HG02973 (cell line): ENCODE measurements at regions not wholly inside any gene's neighbourhood (a gene's known extent, or its start where the extent isn't known, plus 50 kb on each side); places are given as distances from the start of the nearest gene placed in this dataset.
"Not testable (repeated sequence)": the region's sequence is repeated elsewhere in the genome, so short reads cannot be mapped to it uniquely, and the experiment has no call there.

ENCODE experiments used
- ATAC-seq: cut with Tn5 transposase; IDR thresholded peaks from one replicate; pipeline ENCODE4 v1.9.1; 2021; ENCODE audit warnings: moderate library complexity; ENCODE audit not compliant: unreplicated experiment

DNA sequence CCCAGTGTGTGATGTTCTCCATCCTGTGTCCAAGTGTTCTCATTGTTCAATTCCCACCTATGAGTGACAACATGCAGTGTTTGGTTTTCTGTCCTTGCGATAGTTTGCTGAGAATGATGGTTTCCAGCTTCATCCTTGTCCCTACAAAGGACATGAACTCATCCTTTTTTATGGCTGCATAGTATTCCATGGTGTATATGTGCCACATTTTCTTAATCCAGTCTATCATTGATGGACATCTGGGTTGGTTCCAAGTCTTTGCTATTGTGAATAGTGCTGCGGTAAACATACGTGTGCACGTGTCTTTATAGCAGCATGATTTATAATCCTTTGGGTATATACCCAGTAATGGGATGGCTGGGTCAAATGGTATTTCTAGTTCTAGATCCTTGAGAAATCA lies 134.3 kb downstream of the CCDC71L start:
- not testable (repeated sequence) for ATAC-seq

DNA sequence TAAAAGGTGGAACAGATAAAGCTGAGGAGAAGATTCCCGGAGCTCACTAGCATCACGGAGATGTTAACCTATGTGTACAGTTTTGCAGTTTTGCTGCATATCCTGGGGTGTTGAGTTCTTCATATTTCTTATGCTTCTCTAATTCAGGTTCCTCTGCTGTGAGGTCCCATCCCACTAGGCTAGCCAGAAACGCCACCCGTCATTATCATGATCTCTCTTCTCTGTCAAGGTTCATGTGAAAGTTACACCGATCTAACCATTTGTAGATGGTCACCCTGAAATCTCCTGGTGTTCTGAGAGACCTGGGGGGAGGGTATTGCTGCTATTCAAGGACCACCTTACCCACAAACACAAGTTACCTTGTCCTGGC lies 136.3 kb downstream of the CCDC71L start:
- ATAC-seq, result no peak

- ATAC-seq, result no peak
These were observed 137.5 kb downstream of the CCDC71L start for GRCh38 chr7:106523482-106523881.

DNA sequence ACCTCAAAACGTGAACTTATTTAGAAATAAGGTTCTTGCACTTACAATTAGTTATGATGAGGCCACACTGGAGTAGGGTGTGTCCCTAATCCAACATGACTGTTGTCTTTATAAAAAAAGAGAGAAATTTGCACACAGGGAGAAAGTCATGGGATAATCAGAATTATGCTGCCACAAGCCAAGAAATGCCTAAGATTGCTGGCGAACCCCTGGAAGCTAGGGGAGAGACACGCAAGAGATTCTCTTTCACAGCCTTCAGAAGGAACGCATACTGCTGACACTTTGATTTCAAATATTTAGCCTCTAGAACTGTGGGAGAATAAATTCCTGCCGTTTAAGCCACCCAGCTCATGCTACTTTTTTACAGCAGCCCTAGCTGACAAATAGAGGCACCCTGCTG lies 138.3 kb downstream of the CCDC71L start:
- ATAC-seq, result no peak

DNA sequence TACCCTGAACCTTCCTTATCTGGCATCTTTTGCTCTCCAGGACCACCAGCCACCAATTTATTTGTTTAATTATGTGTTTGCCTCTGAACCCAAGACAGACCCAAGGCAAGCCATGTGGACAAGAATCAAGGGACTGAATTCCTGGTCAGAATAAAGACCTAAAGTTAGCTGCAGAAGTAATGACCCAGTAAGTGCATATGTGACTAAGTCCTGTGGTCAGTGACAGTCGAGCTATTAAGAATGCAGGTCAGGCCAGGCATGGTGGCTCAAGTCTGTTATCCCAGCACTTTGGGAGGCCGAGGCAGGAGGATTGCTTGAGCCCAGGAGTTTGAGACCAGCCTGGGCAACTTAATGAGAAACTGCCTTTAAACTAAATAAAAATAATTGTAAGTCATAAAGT lies 139.4 kb downstream of the CCDC71L start:
- ATAC-seq, result no peak

DNA sequence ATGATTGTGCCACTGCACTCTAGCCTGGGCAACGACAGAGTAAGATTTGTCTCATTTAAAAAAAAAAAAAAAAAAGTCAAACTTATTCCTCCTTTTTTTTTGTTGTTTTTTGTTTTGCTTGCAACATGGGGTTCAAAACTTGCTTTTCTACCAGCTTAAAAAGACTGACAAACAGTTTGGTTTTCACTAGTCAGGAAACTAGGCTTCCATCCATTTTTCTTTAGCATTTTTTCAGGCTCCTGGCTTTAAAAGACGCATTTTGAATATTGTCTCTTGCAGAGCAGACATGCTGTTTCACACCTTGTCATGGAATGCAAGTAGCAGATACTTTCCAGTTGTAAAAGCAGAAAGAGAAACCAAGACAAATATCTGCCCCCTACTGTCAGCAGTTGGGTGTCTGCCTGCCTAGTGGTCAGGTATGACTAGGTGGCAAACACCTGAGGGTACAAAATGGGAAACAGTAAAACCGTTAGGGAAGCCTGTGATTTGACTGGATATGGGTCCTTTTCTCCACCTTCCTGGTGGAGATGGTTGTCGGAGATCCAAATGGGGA lies 139.9 kb downstream of the CCDC71L start:
- ATAC-seq, result no peak

DNA sequence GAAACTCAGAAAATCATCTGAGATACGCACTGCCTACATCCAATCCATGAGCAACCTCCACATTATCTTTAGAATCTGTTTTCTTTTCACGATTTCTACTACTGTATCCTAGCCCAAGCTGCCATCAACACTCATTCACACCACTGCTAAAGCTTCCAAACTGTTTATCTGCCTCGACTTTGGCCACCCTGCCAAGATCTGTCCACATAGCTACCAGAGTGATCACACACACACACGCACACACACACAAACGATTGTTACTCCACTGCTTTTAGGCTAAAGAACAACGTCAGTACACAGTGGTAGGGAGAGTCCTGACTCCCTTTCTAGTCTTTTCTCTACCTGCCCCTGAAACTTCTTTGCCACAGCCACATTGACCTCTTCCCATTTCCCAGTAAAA lies 142.0 kb downstream of the CCDC71L start:
- ATAC-seq, result no peak

DNA sequence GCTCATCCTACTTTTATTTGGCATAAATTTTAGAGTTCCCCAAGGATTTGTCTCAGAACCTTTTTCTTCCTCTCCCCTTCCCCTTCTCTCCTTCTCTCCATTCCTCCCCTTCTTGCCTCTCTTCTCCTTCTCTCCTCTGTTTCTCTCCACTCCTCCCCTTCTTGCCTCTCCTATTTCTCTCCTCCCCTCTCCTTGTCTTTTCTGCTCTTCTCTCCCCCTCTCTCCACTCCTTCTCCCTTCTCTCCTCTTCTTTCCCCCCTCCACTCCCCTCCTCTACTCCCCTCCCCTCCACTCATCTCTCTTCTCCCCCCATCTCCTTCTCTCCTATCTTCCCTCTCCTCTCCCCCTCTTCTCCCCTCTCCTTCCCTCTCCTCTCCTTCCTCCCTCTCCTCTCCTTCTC lies 142.7 kb downstream of the CCDC71L start:
- no peak for ATAC-seq

DNA sequence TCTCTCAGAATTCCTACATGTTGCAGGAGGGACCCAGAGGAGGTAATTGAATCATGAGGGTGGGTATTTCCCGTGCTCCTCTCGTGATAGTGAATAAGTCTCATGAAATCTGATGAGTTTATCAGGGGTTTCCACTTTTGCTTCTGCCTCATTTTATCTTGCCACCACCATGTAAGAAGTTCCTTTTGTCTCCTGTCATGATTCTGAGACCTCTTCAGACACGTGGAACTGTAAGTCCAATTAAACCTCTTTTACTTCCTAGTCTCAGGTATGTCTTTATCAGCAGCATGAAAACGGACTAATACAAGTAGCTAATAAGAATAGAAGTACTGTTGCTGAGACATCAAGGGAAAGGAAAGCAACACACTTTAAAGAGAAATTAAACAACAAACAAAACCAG lies 143.4 kb downstream of the CCDC71L start:
- ATAC-seq, result no peak

- ATAC-seq, result no peak
These were observed 145.6 kb downstream of the CCDC71L start for GRCh38 chr7:106515321-106515720.

DNA sequence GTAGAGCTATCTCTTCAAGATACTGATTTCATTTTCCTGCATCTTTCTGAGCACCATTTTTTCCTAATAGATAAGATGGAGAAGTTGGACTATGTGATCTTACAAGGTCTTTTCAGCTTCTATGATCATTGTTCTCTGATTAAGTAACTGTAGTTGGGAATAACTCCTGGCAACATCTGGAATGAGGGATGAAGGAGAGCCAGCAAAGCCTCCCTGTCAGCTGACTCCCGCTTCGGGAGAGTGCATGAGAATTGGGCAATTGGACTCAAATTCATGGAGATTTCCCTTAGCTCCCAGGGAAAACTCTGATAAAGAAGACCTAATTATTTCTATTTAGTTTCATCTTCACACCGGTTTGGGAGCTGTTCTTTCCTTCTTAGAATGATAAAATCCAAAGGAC lies 146.1 kb downstream of the CCDC71L start:
- no peak for ATAC-seq

DNA sequence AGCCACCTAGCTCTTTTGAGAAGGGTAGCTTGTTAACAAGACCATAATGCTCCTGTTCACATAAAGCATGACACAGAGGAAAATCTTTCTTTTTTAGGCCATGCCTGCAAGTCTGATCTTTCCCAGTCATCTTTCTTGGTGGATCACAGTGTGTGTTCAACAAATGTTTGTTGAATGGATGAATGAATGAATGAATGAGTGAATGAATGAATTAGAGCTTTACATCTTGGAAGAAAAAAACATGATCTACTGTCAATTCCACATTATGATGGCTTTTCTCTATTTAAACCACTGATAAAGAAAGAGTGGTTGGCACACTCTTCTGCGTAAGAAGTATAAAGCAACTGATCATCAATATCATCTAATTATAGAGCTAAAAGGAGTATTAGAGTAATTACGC lies 148.7 kb downstream of the CCDC71L start:
- no peak for ATAC-seq

GRCh38 chr7:106504645-106505044 lies 156.3 kb downstream of the CCDC71L start:
- no peak for ATAC-seq

GRCh38 chr7:106504207-106504606 lies 156.8 kb downstream of the CCDC71L start:
- no peak for ATAC-seq

DNA sequence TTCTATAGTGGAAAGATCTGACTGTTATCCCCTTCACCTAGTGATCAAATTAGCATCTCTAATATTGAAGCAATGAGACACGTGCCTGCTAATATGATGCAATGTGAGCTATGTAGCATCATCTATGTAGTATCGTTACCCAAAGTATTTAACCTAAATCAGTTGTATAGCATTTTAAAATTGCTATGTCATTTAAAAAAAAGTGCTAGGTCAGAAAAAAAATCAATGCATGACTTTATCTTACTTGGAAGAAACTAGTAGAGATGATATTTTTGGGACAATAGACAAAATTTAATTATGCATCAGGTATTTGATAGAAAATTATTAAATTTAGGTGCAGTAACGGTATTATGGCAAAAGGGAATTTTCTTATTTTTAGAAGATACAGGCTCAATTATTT lies 157.3 kb downstream of the CCDC71L start:
- no peak for ATAC-seq

GRCh38 chr7:106501605-106502580 lies 159.1 kb downstream of the CCDC71L start:
- ATAC-seq, result no peak

- ATAC-seq, result no peak
These were observed 161.1 kb downstream of the CCDC71L start for GRCh38 chr7:106499897-106500296.

DNA sequence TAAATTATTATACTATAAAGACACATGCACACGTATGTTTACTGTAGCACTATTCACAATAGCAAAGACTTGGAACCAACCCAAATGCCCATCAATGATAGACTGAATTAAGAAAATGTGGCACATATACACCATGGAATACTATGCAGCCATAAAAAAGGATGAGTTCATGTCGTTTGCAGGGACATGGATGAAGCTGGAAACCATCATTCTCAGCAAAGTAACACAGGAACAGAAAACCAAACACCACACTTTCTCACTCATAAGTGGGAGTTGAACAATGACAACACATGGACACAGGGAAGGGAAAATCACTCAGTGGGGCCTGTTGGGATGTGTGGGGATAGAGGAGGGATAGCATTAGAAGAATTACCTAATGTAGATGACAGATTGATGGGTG lies 163.0 kb downstream of the CCDC71L start:
- not testable (repeated sequence) for ATAC-seq

GRCh38 chr7:106493041-106493731 lies 167.8 kb downstream of the CCDC71L start:
- ATAC-seq, result no peak

GRCh38 chr7:106488465-106488864 lies 172.5 kb downstream of the CCDC71L start:
- no peak for ATAC-seq

DNA sequence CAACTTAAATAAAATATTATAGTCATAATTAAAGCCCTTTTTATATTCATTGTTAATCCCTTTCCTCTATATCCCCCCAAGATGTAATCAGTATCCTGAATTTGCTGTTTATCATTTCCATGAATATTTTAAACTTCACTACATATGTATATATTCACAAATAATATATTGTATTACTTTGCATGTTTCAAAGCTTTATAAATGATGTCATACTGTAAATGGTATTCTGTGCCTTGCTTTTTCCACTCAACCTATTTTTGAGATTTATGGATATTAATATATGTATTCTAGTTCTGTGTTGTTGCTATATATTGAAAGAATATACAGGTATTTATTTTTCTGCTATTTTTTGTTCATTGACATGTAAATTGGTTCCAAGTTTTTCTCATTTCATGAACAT lies 173.1 kb downstream of the CCDC71L start:
- no peak for ATAC-seq

DNA sequence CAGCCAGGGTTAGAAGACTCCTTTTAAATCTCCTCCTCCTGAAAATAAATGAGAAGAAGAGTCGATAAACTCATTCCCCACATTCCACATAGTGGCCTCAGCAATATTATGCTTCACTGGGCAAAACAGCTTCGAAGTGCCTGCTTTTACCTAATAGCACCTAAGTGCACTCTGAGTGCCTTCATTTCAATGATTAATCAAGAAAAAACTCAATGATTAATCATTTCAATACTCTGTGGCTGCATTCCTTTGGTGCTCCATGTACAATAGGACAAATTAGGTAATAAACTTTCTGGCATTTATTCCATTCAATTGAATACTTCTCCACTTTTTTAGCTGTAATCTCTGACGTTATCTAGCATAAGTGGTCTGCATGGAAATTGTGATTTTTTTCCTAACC lies 174.6 kb downstream of the CCDC71L start:
- no peak for ATAC-seq
